ENCODE measurements at regions not wholly inside any gene's neighbourhood (a gene's known extent, or its start where the extent isn't known, plus 50 kb on each side); places are given as distances from the start of the nearest gene placed in this dataset.

GRCh38 chr19:30785458-30786137, 413.4 kb downstream of the ZNF536 start:
- TF ChIP-seq CTCF (IDR thresholded peaks at IDR 0.05), result peak in 1 of 6 experiments; percentile 6
- no peak for TF ChIP-seq POLR2A (IDR thresholded peaks at IDR 0.05)

Measured in adrenal gland (tissue), 5 donors.